ENCODE measurements at regions not wholly inside any gene's neighbourhood (a gene's known extent, or its start where the extent isn't known, plus 50 kb on each side); places are given as distances from the start of the nearest gene placed in this dataset.
"Not testable (repeated sequence)": the region's sequence is repeated elsewhere in the genome, so short reads cannot be mapped to it uniquely, and the experiment has no call there.

DNA sequence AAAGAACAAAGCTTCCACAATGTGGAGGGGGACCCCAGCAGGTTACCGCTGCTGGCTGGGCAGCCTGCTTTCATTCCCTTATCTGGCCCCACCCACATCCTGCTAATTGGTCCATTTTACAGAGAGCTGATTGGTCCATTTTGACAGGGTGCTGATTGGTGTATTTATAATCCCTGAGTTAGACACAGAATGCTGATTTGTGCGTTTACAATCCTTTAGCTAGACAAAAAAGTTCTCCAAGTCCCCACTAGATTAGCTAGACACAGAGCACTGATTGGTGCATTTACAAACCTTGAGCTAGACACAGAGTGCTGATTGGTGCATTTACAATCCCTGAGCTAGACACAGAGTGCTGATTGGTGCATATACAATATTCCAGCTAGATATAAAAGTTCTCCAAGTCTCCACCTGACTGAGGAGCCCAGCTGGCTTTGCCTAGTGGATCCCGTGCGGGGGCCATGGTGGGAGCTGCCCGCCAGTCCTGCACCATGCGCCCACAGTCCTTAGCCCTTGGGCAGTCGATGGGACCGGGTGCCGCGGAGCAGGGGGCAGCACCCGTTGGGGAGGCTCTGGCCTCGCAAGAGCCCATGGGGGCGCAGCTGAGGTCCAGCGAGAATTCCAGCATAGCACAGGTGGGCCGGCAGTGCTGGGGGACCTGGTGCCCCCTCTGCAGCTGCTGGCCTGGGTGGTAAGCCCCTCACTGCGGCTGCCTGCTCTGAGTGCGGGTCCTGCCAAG lies 88.8 kb upstream of the MYLIP start:
- DNase-seq: not testable (repeated sequence)

DNA sequence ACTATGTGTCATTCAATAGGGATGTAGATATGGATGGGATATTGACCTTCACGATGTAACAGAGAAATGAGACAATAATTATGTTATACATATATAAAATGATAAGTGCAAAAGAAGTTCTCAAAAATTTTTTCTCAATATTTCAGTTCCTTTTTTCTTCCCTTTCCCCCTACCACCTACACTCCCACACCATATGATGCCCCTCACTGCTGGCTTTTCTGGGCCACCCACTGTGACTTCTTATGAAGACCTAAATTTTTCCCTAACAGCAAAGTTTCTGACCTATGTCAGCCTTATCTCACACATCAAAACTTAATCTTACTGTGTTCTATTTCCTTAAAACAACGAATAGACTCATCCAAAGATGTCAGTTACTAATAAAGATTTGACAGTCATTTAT lies 89.9 kb upstream of the MYLIP start:
- no peak for DNase-seq

DNA sequence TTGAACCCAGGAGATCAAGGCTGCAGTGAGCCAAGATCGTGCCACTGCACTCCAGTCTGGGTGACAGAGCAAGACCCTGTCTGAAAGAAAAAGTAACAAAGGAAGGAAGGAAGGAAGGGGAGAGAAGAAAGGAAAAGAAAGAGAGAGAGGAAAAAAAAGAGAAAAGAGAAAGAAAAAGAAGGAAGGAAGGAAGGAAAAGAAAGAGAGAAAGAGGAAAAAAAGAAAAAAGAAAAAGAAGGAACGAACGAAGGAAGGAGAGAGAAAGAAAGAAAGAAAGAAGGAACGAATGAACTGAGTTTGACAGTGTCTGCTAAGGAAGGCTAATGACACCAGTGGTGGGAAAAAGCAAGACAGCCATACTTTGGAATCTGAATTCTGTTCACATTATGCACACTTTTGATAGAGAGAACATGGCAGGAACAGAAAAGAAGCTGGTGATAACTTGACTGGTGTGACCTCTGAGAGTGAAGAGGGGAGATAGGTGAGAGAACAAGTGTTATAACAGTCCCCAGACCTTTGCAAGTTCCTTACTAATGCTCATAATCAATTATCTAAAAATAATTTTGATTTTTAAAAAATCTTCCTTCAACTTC lies 93.3 kb upstream of the MYLIP start:
- DNase-seq: no peak

DNA sequence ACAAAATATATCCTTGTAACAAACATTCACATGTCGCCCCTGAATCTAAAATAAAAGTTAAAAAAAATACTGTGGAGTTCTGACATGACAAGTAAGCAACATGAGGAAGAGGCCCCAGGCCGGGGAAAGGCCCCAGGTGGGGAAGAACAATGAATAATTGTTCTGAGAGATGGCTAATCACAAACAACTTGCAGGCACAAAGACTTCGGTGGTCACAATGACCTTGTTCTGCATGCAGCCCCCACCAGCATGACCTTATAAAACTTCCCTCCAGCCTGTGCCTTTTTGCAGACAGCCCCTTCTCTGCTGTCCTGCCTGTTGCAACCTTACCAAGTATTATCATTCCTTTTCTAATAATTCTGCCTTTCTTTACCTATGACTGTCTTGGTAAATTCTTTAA lies 95.7 kb upstream of the MYLIP start:
- DNase-seq: no peak

DNA sequence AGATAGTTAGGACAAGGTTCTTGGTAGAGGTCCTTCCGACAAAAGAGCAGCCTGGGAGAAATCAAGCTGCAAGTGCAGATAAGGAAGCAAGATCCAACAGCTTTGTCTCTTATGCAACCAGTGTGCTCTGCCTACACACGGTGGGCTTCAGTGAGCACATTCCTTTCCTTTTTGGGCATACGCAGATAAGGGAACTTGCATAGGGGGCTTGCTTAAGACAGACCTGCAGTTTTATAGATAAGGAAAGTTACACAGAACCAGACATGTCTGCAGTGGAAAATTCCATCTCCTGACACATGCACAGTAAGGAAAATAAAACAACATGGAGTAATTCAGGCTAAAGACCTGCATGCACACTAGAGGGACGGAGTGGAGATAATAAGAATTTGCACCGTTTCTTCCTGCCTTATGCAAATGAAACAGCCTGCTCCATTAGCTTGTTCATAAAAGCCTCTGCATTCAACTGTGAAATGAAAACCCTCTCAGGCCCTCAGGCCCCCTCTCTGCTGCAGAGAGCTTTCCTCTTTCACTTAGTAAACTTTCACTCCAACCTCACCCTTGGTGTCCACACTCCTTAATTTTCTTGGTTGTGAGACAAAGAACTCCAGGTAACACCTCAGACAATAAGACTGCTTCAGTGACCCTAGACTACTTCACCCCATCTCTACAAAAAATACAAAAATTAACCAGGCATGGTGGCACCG lies 97.5 kb upstream of the MYLIP start:
- no peak for DNase-seq

DNA sequence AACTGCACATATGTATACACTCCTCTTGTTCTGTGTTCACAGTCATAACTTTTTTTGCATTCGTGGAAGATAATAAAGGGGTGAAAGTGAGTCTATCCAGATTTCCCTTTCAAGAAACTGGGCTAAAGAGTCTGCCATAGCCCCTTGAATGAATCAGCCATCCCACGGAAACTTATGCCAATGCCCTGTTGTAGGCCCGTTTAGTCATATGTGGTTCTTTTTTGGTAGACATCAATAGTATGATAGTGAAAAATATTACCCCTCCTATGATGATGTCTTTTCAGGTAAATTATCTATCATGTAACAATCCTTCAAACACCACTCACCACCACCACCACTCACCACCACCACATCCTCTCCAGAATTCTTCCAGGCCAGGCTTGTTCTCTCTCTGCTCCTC lies 99.9 kb upstream of the MYLIP start:
- DNase-seq: no peak

DNA sequence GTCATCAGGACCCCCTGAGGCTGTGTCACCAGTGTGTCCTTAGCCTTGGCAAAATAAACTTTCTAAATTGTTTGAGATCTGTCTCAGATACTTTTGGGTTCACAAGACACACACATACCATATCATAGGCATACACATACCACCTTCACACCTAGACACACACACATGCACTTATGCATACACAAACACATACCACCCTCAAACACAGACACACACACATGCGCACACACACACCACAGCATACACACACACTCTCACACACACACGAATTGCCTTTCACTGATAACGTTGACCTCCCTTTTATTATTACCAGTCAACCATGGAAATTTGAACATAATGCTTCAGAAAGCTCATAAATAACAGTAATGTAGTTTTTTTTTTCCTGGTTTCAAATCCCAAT lies 108.6 kb upstream of the MYLIP start:
- DNase-seq: no peak

DNA sequence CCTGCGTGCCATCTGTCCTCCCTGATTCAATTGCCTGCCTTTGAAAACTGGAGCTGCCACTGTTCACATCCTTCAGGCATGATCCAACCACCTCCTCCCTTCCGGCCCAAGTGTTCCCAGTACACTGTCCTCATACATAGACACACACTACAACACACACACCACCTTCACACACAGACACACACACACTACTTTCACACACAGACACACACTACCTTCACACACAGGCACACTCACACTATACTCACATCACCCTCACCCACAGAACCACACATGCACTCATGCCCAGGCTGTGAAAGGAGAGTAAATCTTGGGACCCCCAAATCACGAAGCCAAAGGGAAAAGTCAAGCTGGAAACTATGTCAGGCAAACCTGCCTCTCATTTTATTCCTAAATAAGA lies 109.4 kb upstream of the MYLIP start:
- no peak for DNase-seq

DNA sequence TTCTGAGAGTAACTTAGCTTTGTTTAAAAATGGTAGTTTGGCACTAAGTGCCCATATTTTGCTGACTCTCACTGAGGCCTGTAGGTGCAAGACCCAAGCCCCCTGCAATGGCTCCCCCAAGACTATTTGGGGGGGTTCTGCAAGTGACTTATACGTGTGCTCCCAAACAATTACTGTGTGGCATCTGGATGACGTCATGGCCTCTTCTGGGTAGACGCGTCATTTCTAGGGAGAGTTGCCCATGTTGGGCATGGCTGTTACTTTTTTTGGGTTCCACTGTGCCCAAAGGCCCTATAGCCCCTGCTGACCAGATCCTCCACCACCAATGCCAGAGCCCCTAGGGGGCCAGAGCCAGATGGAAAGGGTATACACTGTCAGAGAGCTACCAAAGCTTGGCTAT lies 110.3 kb upstream of the MYLIP start:
- DNase-seq: no peak

DNA sequence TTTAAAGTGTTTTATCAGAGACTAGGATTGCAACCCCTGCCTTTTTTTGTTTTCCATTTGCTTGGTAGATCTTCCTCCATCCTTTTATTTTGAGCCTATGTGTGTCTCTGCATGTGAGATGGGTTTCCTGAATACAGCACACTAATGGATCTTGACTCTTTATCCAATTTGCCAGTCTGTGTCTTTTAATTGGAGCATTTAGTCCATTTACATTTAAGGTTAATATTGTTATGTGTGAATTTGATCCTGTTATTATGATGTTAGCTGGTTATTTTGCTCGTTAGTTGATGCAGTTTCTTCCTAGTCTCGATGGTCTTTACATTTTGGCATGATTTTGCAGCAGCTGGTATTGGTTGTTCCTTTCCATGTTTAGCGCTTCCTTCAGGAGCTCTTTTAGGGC lies 114.6 kb upstream of the MYLIP start:
- DNase-seq: not testable (repeated sequence)

DNA sequence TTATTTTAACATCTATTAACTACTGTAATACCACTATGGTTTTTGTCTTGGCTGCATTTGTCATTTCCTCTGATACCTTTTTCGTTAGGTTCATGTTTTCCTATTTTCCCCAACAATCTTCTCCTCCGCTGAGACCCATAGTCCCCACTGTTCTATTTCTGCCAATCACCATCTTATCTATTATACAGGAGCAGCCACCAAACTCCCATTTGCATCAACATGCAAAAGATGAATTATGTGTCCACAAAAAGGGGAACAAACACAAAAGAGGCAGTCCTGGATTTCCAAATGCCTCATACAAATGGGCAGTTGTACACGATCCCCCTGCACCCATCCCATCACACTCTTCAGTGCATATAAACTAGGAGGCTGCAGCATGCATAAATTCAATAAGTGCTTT lies 121.7 kb upstream of the MYLIP start:
- no peak for DNase-seq

DNA sequence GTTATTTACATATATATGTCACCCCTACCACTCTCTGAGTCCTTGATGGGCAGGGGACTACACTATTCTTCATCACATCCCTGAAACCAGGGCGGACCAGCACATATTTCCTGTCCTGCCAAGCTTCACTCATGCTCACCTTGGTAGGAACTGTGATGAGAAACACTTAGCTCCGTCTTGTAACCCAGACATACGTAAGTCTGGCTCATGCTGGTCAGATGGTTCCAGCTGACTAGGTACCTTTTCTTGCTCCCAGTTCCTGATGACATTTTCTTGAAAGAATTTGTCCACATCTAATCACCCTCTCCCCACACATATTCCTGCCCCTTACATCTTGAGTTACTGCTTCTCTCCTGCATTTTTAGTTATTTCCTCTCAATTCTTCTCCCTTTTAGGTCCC lies 122.2 kb upstream of the MYLIP start:
- no peak for DNase-seq

DNA sequence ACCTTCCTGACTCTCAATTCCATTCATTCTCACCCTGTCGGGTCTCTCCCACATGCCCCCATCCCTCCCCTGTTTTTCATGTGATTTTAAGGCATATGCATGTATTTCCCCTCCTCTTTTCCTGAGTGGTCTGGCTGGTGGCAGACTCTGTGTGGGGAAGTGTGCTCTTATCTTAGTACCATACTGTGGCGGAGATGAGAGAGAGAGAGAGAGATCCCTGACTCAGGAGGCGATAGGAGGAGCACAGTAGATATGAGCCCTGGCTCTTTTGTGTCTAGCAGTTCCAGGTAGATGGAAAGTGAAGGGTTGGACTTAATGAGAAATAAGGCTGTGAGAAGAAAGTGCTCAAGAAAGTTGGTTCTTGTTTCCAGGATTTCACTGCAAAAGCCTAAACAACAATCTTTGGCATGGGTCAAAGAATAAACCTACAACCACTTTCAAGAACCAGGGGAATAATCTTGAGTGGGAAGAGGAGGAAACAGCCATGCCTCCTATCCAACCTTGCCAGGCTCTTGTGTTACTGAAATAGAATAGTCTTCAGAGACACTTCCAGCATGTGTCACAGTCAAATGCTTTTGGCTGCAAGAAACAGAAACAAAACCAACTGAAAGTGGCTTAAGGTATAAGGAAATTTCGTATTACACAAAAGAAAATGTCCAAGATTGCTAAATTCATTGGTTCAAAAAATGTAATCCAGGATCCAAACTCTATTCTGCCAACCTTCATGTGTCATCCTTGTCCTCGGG lies 123.8 kb upstream of the MYLIP start:
- DNase-seq: no peak

DNA sequence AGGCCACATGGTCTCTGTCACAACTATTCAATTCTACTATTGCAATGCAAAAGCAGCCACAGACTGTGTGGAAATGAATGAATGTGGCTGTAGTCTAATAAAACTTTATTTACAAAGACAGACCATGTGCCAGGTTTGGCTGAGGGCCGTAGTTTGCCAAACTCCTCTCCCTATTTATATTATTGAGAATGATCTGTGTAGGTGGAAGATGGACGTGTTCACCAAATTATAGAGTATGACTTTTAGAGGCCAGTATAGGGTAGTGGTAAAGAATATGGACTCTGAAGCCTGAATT lies 125.7 kb upstream of the MYLIP start:
- no peak for DNase-seq

DNA sequence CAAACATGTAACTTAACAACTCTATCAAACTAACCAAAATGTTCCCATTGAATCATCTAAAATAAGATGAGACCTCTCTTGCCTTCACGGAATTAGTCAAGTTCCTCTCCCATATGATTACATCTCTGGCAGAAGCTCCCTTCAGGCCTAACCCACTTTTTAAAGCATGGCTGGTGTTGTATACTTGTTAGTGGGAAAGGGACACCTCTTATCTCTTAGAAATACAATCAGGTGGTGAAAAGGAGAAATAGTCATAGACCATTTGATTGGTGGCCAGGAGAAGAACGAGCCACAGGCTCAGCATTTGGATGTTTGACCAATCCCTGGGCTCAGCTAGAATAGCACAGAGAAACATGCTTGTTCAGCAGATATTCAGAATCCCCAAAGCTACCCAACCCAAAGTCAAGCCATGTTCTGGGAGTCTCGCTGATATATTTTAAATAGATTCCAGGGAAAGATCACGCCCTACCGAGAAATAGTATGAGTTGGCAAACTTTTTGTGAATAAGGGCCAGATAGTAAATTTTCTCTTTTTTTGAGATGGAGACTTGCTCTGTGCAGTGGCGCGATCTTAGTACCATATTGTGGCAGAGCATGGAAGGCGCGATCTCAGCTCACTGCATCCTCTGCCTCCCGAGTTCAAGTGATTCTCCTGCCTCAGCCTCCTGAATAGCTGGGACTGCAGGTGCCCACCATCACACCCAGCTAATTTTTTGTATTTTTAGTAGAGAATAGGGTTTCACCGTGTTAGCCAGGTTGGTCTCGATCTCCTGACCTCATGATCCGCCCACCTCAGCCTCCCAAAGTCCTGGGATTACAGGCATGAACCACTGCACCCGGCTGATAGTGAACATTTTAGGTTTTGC lies 126.3 kb upstream of the MYLIP start:
- no peak for DNase-seq

DNA sequence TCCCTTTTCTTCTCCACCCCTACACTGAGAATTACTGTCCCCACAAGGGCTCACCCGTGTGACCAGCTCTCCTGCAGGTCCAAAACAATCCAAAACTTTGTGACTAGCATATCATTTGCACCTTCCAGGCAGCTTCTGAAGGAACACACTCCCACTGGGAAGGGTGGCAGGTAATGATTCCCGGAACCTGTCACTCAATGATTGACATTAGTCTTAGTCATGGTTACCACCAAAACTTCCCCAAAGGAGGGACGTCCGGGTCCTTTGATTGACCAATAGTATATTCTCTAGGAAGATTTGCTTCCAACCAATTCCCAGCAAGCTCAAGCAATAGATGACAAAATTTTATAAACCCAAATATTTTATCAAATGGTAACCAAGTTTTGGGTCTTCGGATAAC lies 127.7 kb upstream of the MYLIP start:
- no peak for DNase-seq

DNA sequence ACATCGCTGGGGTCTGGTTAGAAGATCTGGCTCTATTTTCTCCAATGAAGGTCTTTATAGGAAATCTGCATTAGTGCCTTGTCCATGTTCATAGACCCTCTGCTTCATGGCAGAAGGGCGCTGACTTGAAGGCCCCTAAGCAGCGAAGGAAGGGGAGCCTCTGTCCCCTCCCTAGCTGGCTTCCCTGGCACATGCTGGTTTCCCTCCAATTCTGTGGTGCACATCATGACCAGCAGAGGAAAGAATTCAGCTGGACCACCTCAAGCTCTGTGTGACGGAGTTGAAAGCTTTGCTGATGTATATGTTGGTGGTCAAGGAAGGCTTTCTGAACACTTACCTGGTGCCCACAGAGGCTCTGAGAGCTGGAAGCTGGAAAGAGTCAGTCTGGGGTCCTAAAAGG lies 129.7 kb upstream of the MYLIP start:
- DNase-seq: no peak

DNA sequence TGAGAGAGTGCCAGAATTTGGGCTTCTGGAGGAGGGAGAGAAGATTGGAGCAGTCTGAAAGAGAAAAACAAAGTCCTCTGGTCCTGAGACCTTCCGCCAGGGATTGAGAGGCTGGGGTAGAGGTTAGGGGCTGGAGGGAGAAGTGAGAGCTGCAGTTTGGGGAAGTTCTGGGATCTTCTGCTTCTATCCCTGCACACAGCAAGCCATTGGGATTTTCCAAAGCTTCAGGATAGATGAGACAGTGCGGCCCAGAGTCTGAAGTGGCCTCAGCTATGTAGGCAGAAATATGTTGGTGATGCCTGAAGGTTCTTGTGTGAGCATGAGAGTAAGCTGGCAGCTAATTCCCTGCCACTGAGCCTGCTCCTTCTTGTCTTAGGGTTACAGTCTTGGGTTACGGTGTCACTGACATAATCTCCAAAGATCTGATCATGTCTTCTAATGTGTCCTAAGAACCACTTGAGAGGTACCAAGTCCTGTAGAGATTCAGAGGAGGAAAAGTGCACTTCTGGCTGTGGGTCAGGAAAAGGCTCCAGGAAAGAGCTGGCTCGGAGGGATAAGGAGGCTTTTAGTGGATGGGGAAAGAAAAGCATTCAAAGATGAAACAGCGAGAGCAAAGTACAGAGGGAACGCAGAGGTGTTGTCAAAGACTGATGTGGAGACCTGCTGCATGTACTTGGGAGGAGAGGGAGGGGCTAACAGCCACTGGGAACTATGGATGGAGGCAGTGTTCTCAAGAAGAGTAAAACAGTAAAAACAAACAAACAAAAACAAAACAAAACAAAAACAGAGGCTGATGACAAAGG lies 131.1 kb upstream of the MYLIP start:
- DNase-seq: no peak

DNA sequence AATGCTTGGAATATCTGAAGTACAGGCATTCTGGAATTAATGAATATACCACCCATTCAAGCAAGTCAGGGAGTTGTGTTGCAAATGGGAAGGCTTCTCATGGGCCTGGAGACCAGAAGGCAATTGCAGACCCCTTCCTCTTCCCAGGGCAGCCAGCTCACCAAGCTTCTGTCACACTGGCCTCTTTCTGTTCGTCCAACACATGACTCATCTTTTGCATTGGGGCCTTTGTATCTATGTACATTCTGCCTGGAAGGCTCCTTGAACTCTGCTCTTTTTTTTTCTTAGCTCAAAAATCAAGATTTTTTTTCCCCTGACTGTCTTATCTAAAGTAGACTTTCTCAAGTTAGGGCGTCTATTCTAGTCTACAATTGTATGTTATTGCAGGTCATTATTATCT lies 132.9 kb upstream of the MYLIP start:
- no peak for DNase-seq

DNA sequence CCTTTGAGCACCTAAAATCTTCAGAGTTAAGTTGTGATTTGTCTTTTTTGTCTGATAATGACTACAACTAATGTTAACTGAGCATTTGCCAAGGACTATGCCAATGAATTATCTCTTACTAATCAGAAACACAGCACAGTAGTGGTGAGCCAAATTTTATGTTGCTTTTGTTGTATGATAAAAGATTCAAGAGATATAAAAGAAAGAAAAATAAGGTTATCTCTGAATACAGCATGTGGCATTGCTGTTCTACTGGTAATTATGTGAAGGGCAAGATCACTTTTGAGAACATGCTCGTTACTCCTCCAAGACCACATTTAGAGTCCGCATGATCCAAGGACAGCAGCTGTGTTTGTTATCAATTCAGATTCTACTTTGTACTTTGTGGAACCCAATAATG lies 133.4 kb upstream of the MYLIP start:
- DNase-seq: no peak

DNA sequence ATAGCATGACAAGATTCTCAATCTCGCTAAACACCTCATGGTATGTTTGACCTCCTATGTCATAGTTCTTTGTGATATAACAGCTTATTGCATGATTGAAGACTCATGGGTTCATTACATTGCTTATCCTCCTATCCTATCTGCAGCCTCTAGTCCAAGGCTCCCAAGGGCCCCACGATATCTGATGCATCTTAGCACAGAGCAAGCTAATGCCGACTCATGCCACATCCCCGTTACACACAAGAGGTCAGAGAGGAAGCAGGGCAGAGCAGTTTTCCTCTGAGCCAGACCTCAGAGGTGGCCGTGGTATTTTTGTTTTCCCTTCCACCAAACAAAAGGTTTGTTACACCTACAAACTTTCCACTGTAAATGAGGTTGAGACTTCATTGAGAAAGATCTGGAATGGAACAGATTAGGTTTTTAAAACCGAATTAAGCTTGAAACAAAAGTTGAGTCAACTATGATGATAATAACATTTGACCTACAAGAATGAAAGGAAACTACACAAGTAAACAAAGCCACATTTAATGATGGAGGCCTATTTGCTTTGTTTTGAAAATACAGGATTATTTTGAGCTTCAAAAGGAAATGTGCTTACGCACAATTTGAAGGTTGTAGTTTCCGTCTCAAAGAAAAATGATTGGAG lies 133.9 kb upstream of the MYLIP start:
- no peak for DNase-seq
